CD4-positive, alpha-beta T cell (primary cell): ENCODE measurements at regions not wholly inside any gene's neighbourhood (a gene's known extent, or its start where the extent isn't known, plus 50 kb on each side); places are given as distances from the start of the nearest gene placed in this dataset.

Experiments
- ATAC-seq: fragments of 200-7000 bp; cut with Tn5 transposase; one replicate; pipeline ENCODE4 v1.10.0; 2022; ENCODE audit warnings: mild to moderate bottlenecking; ENCODE audit not compliant: poor library complexity
- CTCF ChIA-PET: fragments of 350-600 bp; sonication (Branson Sonifier 250); formaldehyde crosslinking; loops from one replicate; lab custom pipeline; 2021; ENCODE audit warnings: antibody characterized with exemption, inconsistent platforms; lab: Charles Lee
- POLR2A ChIA-PET: fragments of 350-600 bp; sonication (Branson Sonifier 250); formaldehyde crosslinking; loops from one replicate; lab custom pipeline; 2021; ENCODE audit warnings: antibody characterized with exemption, inconsistent platforms; lab: Charles Lee
- DNase-seq, 14 experiments: peaks; one replicate each; pipeline ENCODE4 v3.0.0-alpha.2; 2013 to 2020; ENCODE audit warnings: mixed read lengths in 2 of 14
- H3K27ac ChIP-seq, 2 donors: one replicate each; pipeline versions ENCODE4 v1.5.1 to v1.7.0; 2013; ENCODE audit warnings: low read length in 2 of 2, low read depth in 1 of 2, mild to moderate bottlenecking in 1 of 2
- H3K27me3 ChIP-seq, 2 experiments: 1 replicate in 1 of 2; 2 replicates in 1 of 2; pipeline versions ENCODE4 v1.6.1 to v1.7.0; 2013; ENCODE audit warnings: low read length in 2 of 2, control low read depth in 1 of 2, mild to moderate bottlenecking in 1 of 2, moderate library complexity in 1 of 2; ENCODE audit not compliant: insufficient read depth in 2 of 2, control insufficient read depth in 1 of 2
- H3K36me3 ChIP-seq: one replicate; pipeline ENCODE4 v1.6.1; 2013; ENCODE audit warnings: low read length, control low read depth; ENCODE audit not compliant: insufficient read depth
- H3K4me1 ChIP-seq: one replicate; pipeline ENCODE4 v1.6.1; 2013; ENCODE audit warnings: low read length, control low read depth; ENCODE audit not compliant: insufficient read depth
- H3K4me3 ChIP-seq: one replicate; pipeline ENCODE4 v1.5.1; 2013; ENCODE audit warnings: mild to moderate bottlenecking, low read length, moderate library complexity
- H3K9me3 ChIP-seq, 2 experiments: 1 replicate in 1 of 2; 2 replicates in 1 of 2; pipeline versions ENCODE4 v1.6.1 to v1.7.0; 2013; ENCODE audit warnings: low read length in 2 of 2, mild to moderate bottlenecking in 2 of 2, control low read depth in 1 of 2, moderate library complexity in 1 of 2; ENCODE audit not compliant: control insufficient read depth in 1 of 2, insufficient read depth in 1 of 2
- H3K27ac Mint-ChIP-seq: one replicate; pipeline ENCODE4 v1.8.0; 2020; ENCODE audit warnings: mixed read lengths
- H3K27me3 Mint-ChIP-seq: one replicate; pipeline ENCODE4 v1.8.0; 2021; ENCODE audit warnings: mixed read lengths
- H3K36me3 Mint-ChIP-seq: one replicate; pipeline ENCODE4 v1.8.0; 2021; ENCODE audit warnings: low read depth, mixed read lengths
- H3K4me1 Mint-ChIP-seq: one replicate; pipeline ENCODE4 v1.8.0; 2021; ENCODE audit warnings: low read depth, mixed read lengths
- H3K4me3 Mint-ChIP-seq: one replicate; pipeline ENCODE4 v1.8.0; 2020; ENCODE audit warnings: mild to moderate bottlenecking, mixed read lengths
- H3K9me3 Mint-ChIP-seq: one replicate; pipeline ENCODE4 v1.8.0; 2020; ENCODE audit warnings: mixed read lengths
- intact Hi-C, 2 experiments: fragments of 100-400 bp; cut with DNase I in 1 of 2; cut with micrococcal nuclease in 1 of 2; formaldehyde crosslinking; loops; one replicate each; pipeline versions ENCODE4 v1.15.1 to v1.9.0; 2023 to 2025; cut with DNase I, micrococcal nuclease
- TF ChIP-seq, protein P1 (sequence below): fragments of 200-600 bp; IDR thresholded peaks from one replicate; pipeline ENCODE4 v1.8.0; 2022; ENCODE audit warnings: antibody characterized with exemption, mild to moderate bottlenecking

- CTCF ChIA-PET = no interaction called here
- H3K36me3 ChIP-seq = no peaks in the 10 kb centered on the region
Measured at GRCh38 chr18:49682173-49682802, 120.4 kb downstream of the LIPG start.

GRCh38 chr18:49681387-49681786 lies 119.5 kb downstream of the LIPG start:
- intact Hi-C loops = no loop called here
- ATAC-seq (no peak), DNase-seq (no peak)
- H3K9me3 Mint-ChIP-seq = no peaks in the 10 kb centered on the region
- no peak overlapping the region for H3K4me3 ChIP-seq
- H3K27me3 ChIP-seq = no peaks in the 10 kb centered on the region
- POLR2A ChIA-PET = no interaction called here
- H3K4me3 Mint-ChIP-seq = no peak overlapping the region
- no peaks in the 10 kb centered on the region for H3K9me3 ChIP-seq
- CTCF ChIA-PET = no interaction called here
- TF ChIP-seq, protein P1, sequence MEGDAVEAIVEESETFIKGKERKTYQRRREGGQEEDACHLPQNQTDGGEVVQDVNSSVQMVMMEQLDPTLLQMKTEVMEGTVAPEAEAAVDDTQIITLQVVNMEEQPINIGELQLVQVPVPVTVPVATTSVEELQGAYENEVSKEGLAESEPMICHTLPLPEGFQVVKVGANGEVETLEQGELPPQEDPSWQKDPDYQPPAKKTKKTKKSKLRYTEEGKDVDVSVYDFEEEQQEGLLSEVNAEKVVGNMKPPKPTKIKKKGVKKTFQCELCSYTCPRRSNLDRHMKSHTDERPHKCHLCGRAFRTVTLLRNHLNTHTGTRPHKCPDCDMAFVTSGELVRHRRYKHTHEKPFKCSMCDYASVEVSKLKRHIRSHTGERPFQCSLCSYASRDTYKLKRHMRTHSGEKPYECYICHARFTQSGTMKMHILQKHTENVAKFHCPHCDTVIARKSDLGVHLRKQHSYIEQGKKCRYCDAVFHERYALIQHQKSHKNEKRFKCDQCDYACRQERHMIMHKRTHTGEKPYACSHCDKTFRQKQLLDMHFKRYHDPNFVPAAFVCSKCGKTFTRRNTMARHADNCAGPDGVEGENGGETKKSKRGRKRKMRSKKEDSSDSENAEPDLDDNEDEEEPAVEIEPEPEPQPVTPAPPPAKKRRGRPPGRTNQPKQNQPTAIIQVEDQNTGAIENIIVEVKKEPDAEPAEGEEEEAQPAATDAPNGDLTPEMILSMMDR = no peak
- H3K36me3 Mint-ChIP-seq = no peaks in the 10 kb centered on the region
- no peaks in the 10 kb centered on the region for H3K4me1 Mint-ChIP-seq
- H3K27ac Mint-ChIP-seq = no peak overlapping the region
- no peaks in the 10 kb centered on the region for H3K36me3 ChIP-seq
- no peak overlapping the region for H3K27ac ChIP-seq
- H3K27me3 Mint-ChIP-seq = peaks cover under 1% of the 10 kb centered on the region
- H3K4me1 ChIP-seq = no peaks in the 10 kb centered on the region

More at GRCh38 chr18:49682173-49682802, 120.4 kb downstream of the LIPG start:
- Histone ChIP-seq H3K27me3 (no peaks in the 10 kb centered on the region), H3K27ac (no peak overlapping the region), H3K4me1 (no peaks in the 10 kb centered on the region), H3K9me3 (no peaks in the 10 kb centered on the region), H3K4me3 (no peak overlapping the region)
- intact Hi-C loops = no loop called here
- ATAC-seq (no peak), DNase-seq (no peak)
- Mint-ChIP-seq H3K4me1 (no peaks in the 10 kb centered on the region), H3K36me3 (no peaks in the 10 kb centered on the region), H3K9me3 (no peaks in the 10 kb centered on the region), H3K4me3 (no peak overlapping the region), H3K27ac (no peak overlapping the region), H3K27me3 (no peaks in the 10 kb centered on the region)
- TF ChIP-seq, protein P1 = no peak
- POLR2A ChIA-PET = interaction anchor here (0.6 kb wide), 1 partner anchor 1412 kb away, joined by 3 read pairs; no protein-coding TSS in a partner anchor

GRCh38 chr18:49678440-49678839 lies 116.6 kb downstream of the LIPG start:
- Mint-ChIP-seq H3K27me3 (peaks cover 12% of the 10 kb centered on the region), H3K4me1 (no peaks in the 10 kb centered on the region), H3K27ac (no peak overlapping the region), H3K4me3 (no peak overlapping the region), H3K9me3 (no peaks in the 10 kb centered on the region), H3K36me3 (no peaks in the 10 kb centered on the region)
- CTCF ChIA-PET = no interaction called here
- POLR2A ChIA-PET = no interaction called here
- Histone ChIP-seq H3K27ac (no peak overlapping the region), H3K4me1 (no peaks in the 10 kb centered on the region), H3K4me3 (no peak overlapping the region), H3K36me3 (no peaks in the 10 kb centered on the region), H3K27me3 (peaks cover 0 to 2% of the 10 kb centered on the region in 2 experiments), H3K9me3 (no peaks in the 10 kb centered on the region)
- no peak for DNase-seq
- intact Hi-C loops = no loop called here
- TF ChIP-seq, protein P1 = no peak
- ATAC-seq = no peak
